Natural killer cell (primary cell): ENCODE measurements at regions not wholly inside any gene's neighbourhood (a gene's known extent, or its start where the extent isn't known, plus 50 kb on each side); places are given as distances from the start of the nearest gene placed in this dataset.
"Not testable (repeated sequence)": the region's sequence is repeated elsewhere in the genome, so short reads cannot be mapped to it uniquely, and the experiment has no call there.

ENCODE experiments used
- ATAC-seq, 3 donors: fragments of 150-1000 bp in 2 of 3; fragments of 200-7000 bp in 1 of 3; cut with Tn5 transposase; 1 replicate in 1 of 3; 2 replicates in 2 of 3; pipeline ENCODE4 v1.10.0; 2021; ENCODE audit warnings: mild to moderate bottlenecking in 2 of 3, moderate library complexity in 2 of 3
- DNase-seq, 2 donors: peaks; one replicate each; pipeline versions ENCODE4 v3.0.0 to v3.0.0-alpha.2; 2013 to 2021; ENCODE audit warnings: mixed read lengths in 1 of 2
- H3K27ac ChIP-seq: one replicate; pipeline ENCODE4 v1.5.1; 2013; ENCODE audit warnings: mild to moderate bottlenecking, low read length
- H3K27me3 ChIP-seq: one replicate; pipeline ENCODE4 v1.6.1; 2013; ENCODE audit warnings: low read length; ENCODE audit not compliant: control insufficient read depth, insufficient read depth
- H3K36me3 ChIP-seq: one replicate; pipeline ENCODE4 v1.6.1; 2013; ENCODE audit warnings: low read length; ENCODE audit not compliant: control insufficient read depth, insufficient read depth
- H3K4me1 ChIP-seq: one replicate; pipeline ENCODE4 v1.6.1; 2013; ENCODE audit warnings: low read length; ENCODE audit not compliant: control insufficient read depth, insufficient read depth
- H3K4me3 ChIP-seq: one replicate; pipeline ENCODE4 v1.5.1; 2013; ENCODE audit warnings: low read length
- H3K9me3 ChIP-seq: one replicate; pipeline ENCODE4 v1.6.1; 2013; ENCODE audit warnings: low read length; ENCODE audit not compliant: control insufficient read depth, insufficient read depth
- H3K27ac Mint-ChIP-seq, 2 donors: one replicate each; pipeline ENCODE4 v1.8.0; 2022; ENCODE audit warnings: mild to moderate bottlenecking in 2 of 2, mixed read lengths in 2 of 2, moderate library complexity in 1 of 2
- H3K27me3 Mint-ChIP-seq, 2 donors: one replicate each; pipeline ENCODE4 v1.8.0; 2022; ENCODE audit warnings: low read depth in 2 of 2, mixed read lengths in 2 of 2
- H3K36me3 Mint-ChIP-seq: one replicate; pipeline ENCODE4 v1.8.0; 2022; ENCODE audit warnings: mixed read lengths
- H3K4me1 Mint-ChIP-seq, 2 donors: one replicate each; pipeline ENCODE4 v1.8.0; 2022; ENCODE audit warnings: mixed read lengths in 2 of 2
- H3K4me3 Mint-ChIP-seq: one replicate; pipeline ENCODE4 v1.8.0; 2022; ENCODE audit warnings: mild to moderate bottlenecking, moderate library complexity, mixed read lengths
- H3K9me3 Mint-ChIP-seq, 2 donors: one replicate each; pipeline ENCODE4 v1.8.0; 2022; ENCODE audit warnings: mixed read lengths in 2 of 2
- WGBS: methylation state at CpG from one replicate; pipeline ENCODE4 v1.1.7; 2013; ENCODE audit warnings: missing lambda C conversion rate; ENCODE audit not compliant: insufficient coverage; 5-methylcytosine and 5-hydroxymethylcytosine counted together
- intact Hi-C: fragments of 100-400 bp; cut with micrococcal nuclease; formaldehyde crosslinking; loops from one replicate; pipeline ENCODE4 v1.14.2; 2022
- TF ChIP-seq, protein P1 (sequence below): fragments of 200-600 bp; IDR thresholded peaks from one replicate; pipeline ENCODE4 v1.8.0; 2022; ENCODE audit warnings: antibody characterized with exemption

- whole genome bisulfite sequencing, result 80% methylated on average over 6 of the region's 6 CpGs
These were observed 157.7 kb downstream of the RNASET2 start for GRCh38 chr6:166798652-166799051.

DNA sequence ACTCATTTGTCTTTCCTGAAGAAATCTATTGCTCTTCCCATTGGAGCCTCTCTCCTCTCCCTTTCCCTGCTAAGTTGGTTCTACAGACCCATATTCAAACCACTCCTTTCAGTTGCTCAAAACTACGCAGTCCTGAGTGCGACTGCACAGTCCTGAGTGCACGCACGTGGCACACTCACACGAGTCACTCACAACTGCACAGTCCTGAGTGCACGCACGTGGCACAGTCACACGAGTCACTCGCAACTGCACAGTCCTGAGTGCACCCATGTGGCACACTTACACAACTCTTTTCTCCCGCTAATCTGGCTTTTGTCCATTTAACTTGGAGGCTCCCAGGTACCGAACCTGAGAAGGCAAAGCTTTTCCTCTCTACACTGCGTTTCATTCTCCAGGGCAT is 159.7 kb downstream of the RNASET2 start:
- Histone ChIP-seq H3K27me3 (no peaks in the 10 kb centered on the region), H3K4me1 (no peaks in the 10 kb centered on the region), H3K9me3 (no peaks in the 10 kb centered on the region), H3K4me3 (no peak overlapping the region), H3K36me3 (no peaks in the 10 kb centered on the region), H3K27ac (no peak overlapping the region)
- Mint-ChIP-seq H3K9me3 (no peaks in the 10 kb centered on the region), H3K4me3 (no peak overlapping the region), H3K27me3 (peaks cover 5% of the 10 kb centered on the region in 2 donors), H3K27ac (no peak overlapping the region), H3K4me1 (no peaks in the 10 kb centered on the region), H3K36me3 (no peaks in the 10 kb centered on the region)
- TF ChIP-seq, protein P1, sequence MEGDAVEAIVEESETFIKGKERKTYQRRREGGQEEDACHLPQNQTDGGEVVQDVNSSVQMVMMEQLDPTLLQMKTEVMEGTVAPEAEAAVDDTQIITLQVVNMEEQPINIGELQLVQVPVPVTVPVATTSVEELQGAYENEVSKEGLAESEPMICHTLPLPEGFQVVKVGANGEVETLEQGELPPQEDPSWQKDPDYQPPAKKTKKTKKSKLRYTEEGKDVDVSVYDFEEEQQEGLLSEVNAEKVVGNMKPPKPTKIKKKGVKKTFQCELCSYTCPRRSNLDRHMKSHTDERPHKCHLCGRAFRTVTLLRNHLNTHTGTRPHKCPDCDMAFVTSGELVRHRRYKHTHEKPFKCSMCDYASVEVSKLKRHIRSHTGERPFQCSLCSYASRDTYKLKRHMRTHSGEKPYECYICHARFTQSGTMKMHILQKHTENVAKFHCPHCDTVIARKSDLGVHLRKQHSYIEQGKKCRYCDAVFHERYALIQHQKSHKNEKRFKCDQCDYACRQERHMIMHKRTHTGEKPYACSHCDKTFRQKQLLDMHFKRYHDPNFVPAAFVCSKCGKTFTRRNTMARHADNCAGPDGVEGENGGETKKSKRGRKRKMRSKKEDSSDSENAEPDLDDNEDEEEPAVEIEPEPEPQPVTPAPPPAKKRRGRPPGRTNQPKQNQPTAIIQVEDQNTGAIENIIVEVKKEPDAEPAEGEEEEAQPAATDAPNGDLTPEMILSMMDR, result no peak
- ATAC-seq (peak in 1 of 3 donors; percentile 46), DNase-seq (no peak)
- WGBS, result 91% methylated on average over 12 of the region's 12 CpGs
- intact Hi-C loops, result no loop called here

More at GRCh38 chr6:166798652-166799051, 157.7 kb downstream of the RNASET2 start:
- Mint-ChIP-seq H3K4me1 (no peaks in the 10 kb centered on the region), H3K27ac (no peak overlapping the region), H3K9me3 (no peaks in the 10 kb centered on the region), H3K36me3 (no peaks in the 10 kb centered on the region), H3K27me3 (no peaks in the 10 kb centered on the region), H3K4me3 (no peak overlapping the region)
- H3K27me3 ChIP-seq, result no peaks in the 10 kb centered on the region
- no peak for ATAC-seq
- H3K36me3 ChIP-seq, result no peaks in the 10 kb centered on the region
- H3K4me3 ChIP-seq, result no peak overlapping the region
- DNase-seq, result no peak
- TF ChIP-seq, protein P1, result no peak
- no peaks in the 10 kb centered on the region for H3K4me1 ChIP-seq
- no peak overlapping the region for H3K27ac ChIP-seq
- intact Hi-C loops, result no loop called here
- no peaks in the 10 kb centered on the region for H3K9me3 ChIP-seq

- 95% methylated on average over 3 of the region's 3 CpGs for WGBS
These were observed 160.5 kb downstream of the RNASET2 start for GRCh38 chr6:166795879-166796278.

DNA sequence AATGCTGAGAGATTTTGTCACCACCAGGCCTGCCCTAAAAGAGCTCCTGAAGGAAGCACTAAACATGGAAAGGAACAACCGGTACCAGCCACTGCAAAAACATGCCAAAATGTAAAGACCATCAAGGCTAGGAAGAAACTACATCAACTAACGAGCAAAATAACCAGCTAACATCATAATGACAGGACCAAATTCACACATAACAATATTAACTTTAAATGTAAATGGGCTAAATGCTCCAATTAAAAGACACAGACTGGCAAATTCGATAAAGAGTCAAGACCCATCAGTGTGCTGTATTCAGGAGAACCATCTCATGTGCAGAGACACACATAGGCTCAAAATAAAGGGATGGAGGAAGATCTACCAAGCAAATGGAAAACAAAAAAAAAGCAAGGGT is 163.8 kb upstream of the RPS6KA2 start:
- H3K4me1 Mint-ChIP-seq, H3K9me3 ChIP-seq, ATAC-seq, H3K36me3 ChIP-seq, H3K27me3 ChIP-seq, H3K4me3 ChIP-seq, H3K4me1 ChIP-seq, intact Hi-C loops, H3K36me3 Mint-ChIP-seq, H3K9me3 Mint-ChIP-seq, H3K27ac Mint-ChIP-seq, H3K27ac ChIP-seq, DNase-seq, H3K4me3 Mint-ChIP-seq: not testable (repeated sequence)
- WGBS, result no CpG with 5 or more reads among the region's 3 CpGs
- peaks cover 14 to 16% of the 10 kb centered on the region in 2 donors for H3K27me3 Mint-ChIP-seq

More at GRCh38 chr6:166795879-166796278, 160.5 kb downstream of the RNASET2 start:
- Histone ChIP-seq H3K27me3 (no peaks in the 10 kb centered on the region), H3K27ac (no peak overlapping the region), H3K36me3 (no peaks in the 10 kb centered on the region), H3K9me3 (no peaks in the 10 kb centered on the region), H3K4me3 (no peak overlapping the region), H3K4me1 (no peaks in the 10 kb centered on the region)
- H3K36me3 Mint-ChIP-seq, result no peaks in the 10 kb centered on the region
- intact Hi-C loops, result no loop called here
- TF ChIP-seq, protein P1, result no peak
- no peaks in the 10 kb centered on the region for H3K4me1 Mint-ChIP-seq
- no peak overlapping the region for H3K27ac Mint-ChIP-seq
- H3K27me3 Mint-ChIP-seq, result peaks cover 7 to 8% of the 10 kb centered on the region in 2 donors
- ATAC-seq, result no peak
- no peak overlapping the region for H3K4me3 Mint-ChIP-seq
- no peak for DNase-seq
- H3K9me3 Mint-ChIP-seq, result no peaks in the 10 kb centered on the region

DNA sequence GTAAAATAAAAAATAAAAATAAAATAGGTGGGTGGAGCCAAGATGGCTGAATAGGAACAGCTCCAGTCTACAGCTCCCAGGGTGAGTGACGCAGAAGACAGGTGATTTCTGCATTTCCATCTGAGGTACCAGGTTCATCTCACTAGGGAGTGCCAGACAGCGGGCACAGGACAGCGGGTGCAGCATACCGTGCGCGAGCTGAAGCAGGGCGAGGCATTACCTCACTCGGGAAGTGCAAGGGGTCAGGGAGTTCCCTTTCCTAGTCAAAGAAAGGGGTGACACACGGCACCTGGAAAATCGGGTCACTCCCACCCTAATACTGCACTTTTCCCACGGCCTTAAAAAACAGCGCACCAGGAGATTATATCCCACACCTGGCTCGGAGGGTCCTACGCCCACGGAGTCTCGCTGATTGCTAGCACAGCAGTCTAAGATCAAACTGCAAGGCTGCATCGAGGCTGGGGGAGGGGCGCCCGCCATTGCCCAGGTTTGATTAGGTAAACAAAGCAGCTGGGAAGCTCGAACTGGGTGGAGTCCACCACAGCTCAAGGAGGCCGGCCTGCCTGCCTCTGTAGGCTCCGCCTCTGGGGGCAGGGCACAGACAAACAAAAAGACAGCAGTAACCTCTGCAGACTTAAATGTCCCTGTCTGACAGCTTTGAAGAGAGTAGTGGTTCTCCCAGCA is 161.9 kb upstream of the RPS6KA2 start:
- H3K9me3 ChIP-seq, H3K36me3 ChIP-seq, H3K4me3 ChIP-seq, DNase-seq, H3K27ac ChIP-seq, ATAC-seq, H3K4me3 Mint-ChIP-seq, intact Hi-C loops, H3K9me3 Mint-ChIP-seq, H3K4me1 ChIP-seq, H3K27ac Mint-ChIP-seq, H3K36me3 Mint-ChIP-seq, H3K4me1 Mint-ChIP-seq, H3K27me3 ChIP-seq: not testable (repeated sequence)
- H3K27me3 Mint-ChIP-seq, result peaks cover 14 to 16% of the 10 kb centered on the region in 2 donors
- WGBS, result 93% methylated on average over 20 of the region's 22 CpGs
